GM21825 (cell line): ENCODE measurements at regions not wholly inside any gene's neighbourhood (a gene's known extent, or its start where the extent isn't known, plus 50 kb on each side); places are given as distances from the start of the nearest gene placed in this dataset.
"Not testable (repeated sequence)": the region's sequence is repeated elsewhere in the genome, so short reads cannot be mapped to it uniquely, and the experiment has no call there.

Experiments
- ATAC-seq: cut with Tn5 transposase; IDR thresholded peaks from one replicate; pipeline ENCODE4 v1.9.1; 2021; ENCODE audit warnings: mild to moderate bottlenecking, moderate library complexity; ENCODE audit not compliant: unreplicated experiment

- not testable (repeated sequence) for ATAC-seq
Observed at GRCh38 chr12:75686233-75686632, 174.8 kb upstream of the KRR1 start.

GRCh38 chr12:75685617-75686225 lies 174.3 kb upstream of the KRR1 start:
- ATAC-seq: no peak

- no peak for ATAC-seq
Observed at GRCh38 chr12:75684678-75685616, 173.5 kb upstream of the KRR1 start.

- not testable (repeated sequence) for ATAC-seq
Observed at GRCh38 chr12:75683995-75684586, 172.7 kb upstream of the KRR1 start.

GRCh38 chr12:75683220-75683619 lies 171.8 kb upstream of the KRR1 start:
- ATAC-seq: no peak

GRCh38 chr12:75677522-75677921 lies 166.1 kb upstream of the KRR1 start:
- ATAC-seq: no peak

GRCh38 chr12:75674393-75674792 lies 163.0 kb upstream of the KRR1 start:
- ATAC-seq: no peak

GRCh38 chr12:75672200-75672599 lies 160.8 kb upstream of the KRR1 start:
- ATAC-seq: no peak

- ATAC-seq: no peak
Observed at GRCh38 chr12:75670216-75670615, 158.8 kb upstream of the KRR1 start.

GRCh38 chr12:75666939-75667334 lies 155.5 kb upstream of the KRR1 start:
- ATAC-seq: no peak

GRCh38 chr12:75666126-75666938 lies 154.9 kb upstream of the KRR1 start:
- ATAC-seq: no peak

- ATAC-seq: no peak
Observed at GRCh38 chr12:75665216-75665615, 153.8 kb upstream of the KRR1 start.

GRCh38 chr12:75662511-75663159 lies 151.2 kb upstream of the KRR1 start:
- ATAC-seq: no peak

- ATAC-seq: no peak
Observed at GRCh38 chr12:75661908-75662307, 150.5 kb upstream of the KRR1 start.

GRCh38 chr12:75660805-75661404 lies 149.5 kb upstream of the KRR1 start:
- no peak for ATAC-seq

GRCh38 chr12:75660107-75660530 lies 148.7 kb upstream of the KRR1 start:
- ATAC-seq: no peak

- ATAC-seq: no peak
Observed at GRCh38 chr12:75658901-75659823, 147.8 kb upstream of the KRR1 start.

- no peak for ATAC-seq
Observed at GRCh38 chr12:75658286-75658685, 146.9 kb upstream of the KRR1 start.

GRCh38 chr12:75657831-75658230 lies 146.4 kb upstream of the KRR1 start:
- no peak for ATAC-seq
